ENCODE measurements at regions not wholly inside any gene's neighbourhood (a gene's known extent, or its start where the extent isn't known, plus 50 kb on each side); places are given as distances from the start of the nearest gene placed in this dataset.
A peak's percentile ranks its signal among the peaks of the same experiment; 100 is the strongest.
"Not testable (repeated sequence)": the region's sequence is repeated elsewhere in the genome, so short reads cannot be mapped to it uniquely, and the experiment has no call there.

DNA sequence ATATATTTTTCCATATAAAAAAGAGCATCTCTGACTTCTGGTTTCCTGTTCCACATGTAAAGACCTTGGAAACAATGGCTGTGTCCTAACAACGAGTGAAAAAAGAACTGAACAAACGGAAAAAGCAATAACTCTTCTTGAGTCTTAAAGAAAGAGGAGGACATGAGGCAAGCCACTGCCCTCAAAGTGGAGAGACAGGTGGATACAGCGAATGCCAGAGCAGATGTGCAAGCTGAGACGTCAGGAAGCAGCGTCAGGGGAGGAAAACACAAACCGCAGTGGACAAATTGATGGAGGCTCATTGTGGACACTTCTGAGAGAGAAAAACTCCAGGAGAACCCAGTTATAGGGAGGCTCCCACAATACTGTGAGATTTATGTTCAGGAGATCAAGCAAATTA, 208.0 kb upstream of the MME start:
- TF ChIP-seq, protein P1, sequence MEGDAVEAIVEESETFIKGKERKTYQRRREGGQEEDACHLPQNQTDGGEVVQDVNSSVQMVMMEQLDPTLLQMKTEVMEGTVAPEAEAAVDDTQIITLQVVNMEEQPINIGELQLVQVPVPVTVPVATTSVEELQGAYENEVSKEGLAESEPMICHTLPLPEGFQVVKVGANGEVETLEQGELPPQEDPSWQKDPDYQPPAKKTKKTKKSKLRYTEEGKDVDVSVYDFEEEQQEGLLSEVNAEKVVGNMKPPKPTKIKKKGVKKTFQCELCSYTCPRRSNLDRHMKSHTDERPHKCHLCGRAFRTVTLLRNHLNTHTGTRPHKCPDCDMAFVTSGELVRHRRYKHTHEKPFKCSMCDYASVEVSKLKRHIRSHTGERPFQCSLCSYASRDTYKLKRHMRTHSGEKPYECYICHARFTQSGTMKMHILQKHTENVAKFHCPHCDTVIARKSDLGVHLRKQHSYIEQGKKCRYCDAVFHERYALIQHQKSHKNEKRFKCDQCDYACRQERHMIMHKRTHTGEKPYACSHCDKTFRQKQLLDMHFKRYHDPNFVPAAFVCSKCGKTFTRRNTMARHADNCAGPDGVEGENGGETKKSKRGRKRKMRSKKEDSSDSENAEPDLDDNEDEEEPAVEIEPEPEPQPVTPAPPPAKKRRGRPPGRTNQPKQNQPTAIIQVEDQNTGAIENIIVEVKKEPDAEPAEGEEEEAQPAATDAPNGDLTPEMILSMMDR (IDR thresholded peaks at IDR 0.05; ENCODE audit: low read length) = no peak
- no peak for TF ChIP-seq EZH2 (IDR thresholded peaks at IDR 0.05; ENCODE audit: borderline replicate concordance, low read length)
- no peak overlapping the region for H3K9ac ChIP-seq (ENCODE audit: low read length)
- no peaks in the 10 kb centered on the region for H3K36me3 ChIP-seq (ENCODE audit: insufficient read depth, low read length)
- peak overlapping the region; percentile 97 for H2AFZ ChIP-seq (ENCODE audit: low read length)
- no peak overlapping the region for H3K4me3 ChIP-seq (ENCODE audit: low read depth, low read length, poor library complexity, severe bottlenecking)
- H3K9me2 ChIP-seq (ENCODE audit: low read depth, low read length) = no peaks in the 10 kb centered on the region
- no peaks in the 10 kb centered on the region for H3K9me3 ChIP-seq (ENCODE audit: low read length)
- peaks cover 39% of the 10 kb centered on the region for H3K4me1 ChIP-seq (ENCODE audit: insufficient read depth, low read length, severe bottlenecking)
- no peaks in the 10 kb centered on the region for H4K20me1 ChIP-seq (ENCODE audit: insufficient read depth, low read length)
- H3K4me2 ChIP-seq (ENCODE audit: low read length) = 0 out of 2 replicates have a peak overlapping the region, but pooled peaks have one; percentile 4
- H3K27ac ChIP-seq (ENCODE audit: low read depth, low read length, poor library complexity, severe bottlenecking) = no peak overlapping the region
- no peaks in the 10 kb centered on the region for H3K27me3 ChIP-seq (ENCODE audit: insufficient read depth, low read length)
- no peaks in the 10 kb centered on the region for H3K79me2 ChIP-seq (ENCODE audit: insufficient read depth, low read length)
- H3F3A ChIP-seq (ENCODE audit: insufficient read depth, low read length) = no peaks in the 10 kb centered on the region

DNA sequence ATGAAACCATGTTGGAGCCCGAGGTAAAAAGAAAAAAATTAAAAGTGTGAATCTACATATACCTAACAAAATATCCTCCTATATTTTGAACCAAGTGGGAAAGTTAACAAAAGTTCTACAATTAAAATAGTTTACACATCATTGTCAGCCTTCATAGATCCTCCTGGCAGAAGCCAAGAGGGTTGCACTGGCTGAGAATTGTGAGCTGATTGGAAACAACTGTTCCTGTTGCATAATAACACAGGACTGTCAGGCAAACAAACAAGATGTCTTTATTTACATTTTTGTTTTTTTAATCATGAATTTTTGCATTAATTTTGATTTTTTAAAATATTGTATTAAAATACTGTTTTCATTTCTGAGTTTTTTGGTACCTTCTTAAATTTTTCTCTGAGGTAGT, 215.2 kb upstream of the MME start:
- Histone ChIP-seq H3K79me2 (ENCODE audit: insufficient read depth, low read length) (no peaks in the 10 kb centered on the region), H3K9me3 (ENCODE audit: low read length) (no peaks in the 10 kb centered on the region), H2AFZ (ENCODE audit: low read length) (0 out of 2 replicates have a peak overlapping the region, but pooled peaks have one; percentile 15), H3K9ac (ENCODE audit: low read length) (no peak overlapping the region), H3K9me2 (ENCODE audit: low read depth, low read length) (no peaks in the 10 kb centered on the region), H3K4me2 (ENCODE audit: low read length) (no peak overlapping the region), H3K36me3 (ENCODE audit: insufficient read depth, low read length) (no peaks in the 10 kb centered on the region), H4K20me1 (ENCODE audit: insufficient read depth, low read length) (no peaks in the 10 kb centered on the region), H3K27ac (ENCODE audit: low read depth, low read length, poor library complexity, severe bottlenecking) (peak overlapping the region; percentile 94), H3F3A (ENCODE audit: insufficient read depth, low read length) (no peaks in the 10 kb centered on the region), H3K27me3 (ENCODE audit: insufficient read depth, low read length) (no peaks in the 10 kb centered on the region), H3K4me3 (ENCODE audit: low read depth, low read length, poor library complexity, severe bottlenecking) (no peak overlapping the region), H3K4me1 (ENCODE audit: insufficient read depth, low read length, severe bottlenecking) (peaks cover 49% of the 10 kb centered on the region)
- TF ChIP-seq EZH2 (IDR thresholded peaks at IDR 0.05; ENCODE audit: borderline replicate concordance, low read length) = no peak
- TF ChIP-seq, protein P1 (IDR thresholded peaks at IDR 0.05; ENCODE audit: low read length) = no peak

DNA sequence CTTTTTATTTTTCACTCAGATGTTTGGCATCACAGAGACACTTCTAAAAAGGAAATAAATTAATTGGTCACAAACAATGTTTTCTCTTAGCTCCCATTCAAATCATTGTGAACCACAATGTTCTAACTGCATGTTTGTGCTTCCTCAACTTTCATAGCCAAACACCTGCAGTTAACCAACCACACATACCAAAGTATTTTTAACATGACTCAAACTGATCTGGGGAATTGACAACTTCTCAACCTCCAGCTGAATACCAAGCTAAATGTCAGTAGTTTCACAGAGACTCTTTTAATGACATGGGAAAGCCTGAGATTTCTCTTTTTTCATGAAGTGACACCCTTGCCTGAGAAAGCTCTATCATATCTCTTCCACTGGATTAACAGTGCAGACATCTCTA, 217.9 kb upstream of the MME start:
- Histone ChIP-seq H4K20me1 (ENCODE audit: insufficient read depth, low read length) (no peaks in the 10 kb centered on the region), H3K9ac (ENCODE audit: low read length) (peak overlapping the region; percentile 47), H3K9me3 (ENCODE audit: low read length) (no peaks in the 10 kb centered on the region), H3K9me2 (ENCODE audit: low read depth, low read length) (no peaks in the 10 kb centered on the region), H3F3A (ENCODE audit: insufficient read depth, low read length) (no peaks in the 10 kb centered on the region), H3K27me3 (ENCODE audit: insufficient read depth, low read length) (no peaks in the 10 kb centered on the region), H3K4me2 (ENCODE audit: low read length) (peak overlapping the region; percentile 47), H3K4me3 (ENCODE audit: low read depth, low read length, poor library complexity, severe bottlenecking) (peak overlapping the region; percentile 4), H2AFZ (ENCODE audit: low read length) (peak overlapping the region; percentile 22), H3K27ac (ENCODE audit: low read depth, low read length, poor library complexity, severe bottlenecking) (peak overlapping the region; percentile 94), H3K4me1 (ENCODE audit: insufficient read depth, low read length, severe bottlenecking) (peaks cover 49% of the 10 kb centered on the region), H3K36me3 (ENCODE audit: insufficient read depth, low read length) (no peaks in the 10 kb centered on the region), H3K79me2 (ENCODE audit: insufficient read depth, low read length) (no peaks in the 10 kb centered on the region)
- TF ChIP-seq EZH2 (IDR thresholded peaks at IDR 0.05; ENCODE audit: borderline replicate concordance, low read length) = no peak
- TF ChIP-seq, protein P1 (IDR thresholded peaks at IDR 0.05; ENCODE audit: low read length) = no peak

DNA sequence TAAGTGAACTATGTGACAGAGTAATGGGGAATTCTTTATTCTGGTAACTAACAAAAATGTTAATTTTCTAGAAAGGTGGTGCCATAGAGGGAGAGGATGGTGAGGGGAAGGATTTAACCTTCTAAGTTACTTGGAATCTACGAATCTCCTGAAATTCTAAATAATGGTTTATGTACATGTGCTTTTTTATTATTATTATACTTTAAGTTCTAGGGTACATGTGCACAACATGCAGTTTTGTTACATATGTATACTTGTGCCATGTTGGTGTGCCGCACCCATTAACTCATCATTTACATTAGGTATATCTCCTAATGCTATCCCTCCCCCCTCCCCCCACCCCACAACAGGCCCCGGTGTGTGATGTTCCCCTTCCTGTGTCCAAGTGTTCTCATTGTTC, 227.1 kb upstream of the MME start:
- not testable (repeated sequence) for H4K20me1 ChIP-seq (ENCODE audit: insufficient read depth, low read length); H3K9ac ChIP-seq (ENCODE audit: low read length); H3F3A ChIP-seq (ENCODE audit: insufficient read depth, low read length); H3K9me2 ChIP-seq (ENCODE audit: low read depth, low read length); H3K4me1 ChIP-seq (ENCODE audit: insufficient read depth, low read length, severe bottlenecking); H2AFZ ChIP-seq (ENCODE audit: low read length); H3K79me2 ChIP-seq (ENCODE audit: insufficient read depth, low read length); H3K27ac ChIP-seq (ENCODE audit: low read depth, low read length, poor library complexity, severe bottlenecking); H3K27me3 ChIP-seq (ENCODE audit: insufficient read depth, low read length); H3K4me3 ChIP-seq (ENCODE audit: low read depth, low read length, poor library complexity, severe bottlenecking); H3K36me3 ChIP-seq (ENCODE audit: insufficient read depth, low read length); H3K9me3 ChIP-seq (ENCODE audit: low read length); H3K4me2 ChIP-seq (ENCODE audit: low read length)

Measured in OCI-LY1 (cell line).